Body of pancreas (tissue), 4 donors: ENCODE measurements at regions not wholly inside any gene's neighbourhood (a gene's known extent, or its start where the extent isn't known, plus 50 kb on each side); places are given as distances from the start of the nearest gene placed in this dataset.

ENCODE experiments used
- ATAC-seq: fragments of 150-250 bp; one replicate; pipeline ENCODE4 v1.9.1; 2016
- DNase-seq, 4 donors: peaks; one replicate each; pipeline ENCODE4 v3.0.0-alpha.2; 2019
- H3K27ac ChIP-seq, 4 donors: fragments of 200-600 bp; sonication (generic); 1 replicate in 3 of 4; 2 replicates in 1 of 4; pipeline versions ENCODE4 v1.5.1 to v1.6.1; 2016 to 2019; ENCODE audit warnings: mild to moderate bottlenecking in 1 of 4, mixed read lengths in 1 of 4, moderate library complexity in 1 of 4
- H3K27me3 ChIP-seq, 2 donors: fragments of 200-600 bp; sonication (generic); one replicate each; pipeline ENCODE4 v1.6.0; 2016; ENCODE audit warnings: mild to moderate bottlenecking in 1 of 2
- H3K36me3 ChIP-seq, 2 donors: fragments of 200-600 bp; sonication (generic); replicated peaks in 1 of 2; 2 replicates each; pipeline ENCODE4 v1.5.1; 2016; ENCODE audit warnings: low read depth in 2 of 2; ENCODE audit not compliant: insufficient read depth in 1 of 2
- H3K4me1 ChIP-seq: fragments of 200-600 bp; sonication (generic); one replicate; pipeline ENCODE4 v1.6.0; 2016
- H3K4me3 ChIP-seq, 2 donors: fragments of 200-600 bp; sonication (generic); 1 replicate in 1 of 2; 2 replicates in 1 of 2; pipeline ENCODE4 v1.5.1; 2016 to 2019
- H3K9me3 ChIP-seq, 3 donors: fragments of 200-600 bp; sonication (generic); 1 replicate in 2 of 3; 2 replicates in 1 of 3; pipeline ENCODE4 v1.5.1; 2016
- POLR2A ChIP-seq, 3 donors: fragments of 450-650 bp; IDR thresholded peaks; one replicate each; pipeline ENCODE4 v1.6.1; 2016; ENCODE audit warnings: antibody characterized with exemption in 3 of 3, mild to moderate bottlenecking in 2 of 3
- WGBS, 2 donors: methylation state at CpG; one replicate each; pipeline ENCODE4 v1.1.5; 2017; 5-methylcytosine and 5-hydroxymethylcytosine counted together
- intact Hi-C: fragments of 100-400 bp; cut with DNase I; formaldehyde crosslinking; loops from one replicate; pipeline ENCODE4 v1.15.1; 2023
- TF ChIP-seq, protein P1 (sequence below), 7 experiments: fragments of 450-650 bp in 4 of 7; fragments of 200-600 bp in 3 of 7; sonication (generic) in 3 of 7; IDR thresholded peaks; one replicate each; pipeline ENCODE4 v1.5.1; 2016 to 2019; ENCODE audit warnings: antibody characterized with exemption in 7 of 7

DNA sequence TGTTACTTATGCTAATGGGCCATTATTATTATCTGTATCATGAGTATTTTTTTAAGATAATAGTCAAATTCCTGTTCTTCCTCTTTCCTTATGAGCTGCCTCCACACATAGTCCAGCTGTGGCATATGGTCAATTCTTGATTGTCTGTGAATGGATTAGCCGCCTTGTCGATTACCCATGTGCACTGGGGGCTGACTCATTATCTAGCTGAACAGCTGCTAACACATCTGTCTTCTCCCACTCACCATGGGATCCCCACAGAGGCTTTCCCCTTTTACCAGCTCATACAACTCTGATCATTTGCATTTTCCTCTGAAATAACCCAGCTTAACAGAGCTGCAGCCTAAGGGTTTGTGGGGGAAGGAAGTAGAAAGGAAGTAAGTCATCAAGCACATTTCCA lies 915.0 kb downstream of the CDH11 start:
- H3K27ac ChIP-seq, result no peak overlapping the region
- no peak overlapping the region for H3K4me3 ChIP-seq
- DNase-seq, result no peak
- no peaks in the 10 kb centered on the region for H3K36me3 ChIP-seq
- H3K4me1 ChIP-seq, result no peaks in the 10 kb centered on the region
- H3K9me3 ChIP-seq, result no peaks in the 10 kb centered on the region
- no peaks in the 10 kb centered on the region for H3K27me3 ChIP-seq
- intact Hi-C loops, result no loop called here
- TF ChIP-seq, protein P1, sequence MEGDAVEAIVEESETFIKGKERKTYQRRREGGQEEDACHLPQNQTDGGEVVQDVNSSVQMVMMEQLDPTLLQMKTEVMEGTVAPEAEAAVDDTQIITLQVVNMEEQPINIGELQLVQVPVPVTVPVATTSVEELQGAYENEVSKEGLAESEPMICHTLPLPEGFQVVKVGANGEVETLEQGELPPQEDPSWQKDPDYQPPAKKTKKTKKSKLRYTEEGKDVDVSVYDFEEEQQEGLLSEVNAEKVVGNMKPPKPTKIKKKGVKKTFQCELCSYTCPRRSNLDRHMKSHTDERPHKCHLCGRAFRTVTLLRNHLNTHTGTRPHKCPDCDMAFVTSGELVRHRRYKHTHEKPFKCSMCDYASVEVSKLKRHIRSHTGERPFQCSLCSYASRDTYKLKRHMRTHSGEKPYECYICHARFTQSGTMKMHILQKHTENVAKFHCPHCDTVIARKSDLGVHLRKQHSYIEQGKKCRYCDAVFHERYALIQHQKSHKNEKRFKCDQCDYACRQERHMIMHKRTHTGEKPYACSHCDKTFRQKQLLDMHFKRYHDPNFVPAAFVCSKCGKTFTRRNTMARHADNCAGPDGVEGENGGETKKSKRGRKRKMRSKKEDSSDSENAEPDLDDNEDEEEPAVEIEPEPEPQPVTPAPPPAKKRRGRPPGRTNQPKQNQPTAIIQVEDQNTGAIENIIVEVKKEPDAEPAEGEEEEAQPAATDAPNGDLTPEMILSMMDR (IDR thresholded peaks at IDR 0.05), result no peak
- TF ChIP-seq POLR2A (IDR thresholded peaks at IDR 0.05), result no peak
- 58 to 63% methylated on average over 2 of the region's 2 CpGs for WGBS, 2 donors
- no peak for ATAC-seq

DNA sequence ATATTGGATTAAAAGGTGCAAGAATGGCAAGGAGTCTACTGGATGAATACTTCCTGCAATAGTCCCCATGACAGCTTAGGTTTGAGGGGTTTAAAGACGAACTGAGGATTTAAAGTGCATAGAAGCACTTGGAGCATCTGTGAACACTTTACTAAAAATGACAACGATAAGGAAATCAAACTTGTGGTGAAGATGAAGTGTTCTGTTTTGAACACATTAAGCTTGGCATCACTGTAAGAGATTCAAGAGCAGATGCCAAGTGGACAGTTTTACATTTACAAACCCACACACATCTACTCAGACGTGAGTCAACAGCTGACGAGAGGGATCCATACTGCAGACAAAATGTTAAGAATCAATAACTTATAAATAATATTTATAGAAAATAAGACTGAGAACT lies 918.7 kb downstream of the CDH11 start:
- no peaks in the 10 kb centered on the region for H3K36me3 ChIP-seq
- intact Hi-C loops, result no loop called here
- TF ChIP-seq POLR2A (IDR thresholded peaks at IDR 0.05), result no peak
- TF ChIP-seq, protein P1 (IDR thresholded peaks at IDR 0.05), result no peak
- ATAC-seq (no peak), DNase-seq (no peak)
- WGBS, 2 donors, result 47 to 65% methylated on average over 4 of the region's 4 CpGs
- H3K9me3 ChIP-seq, result no peaks in the 10 kb centered on the region
- no peak overlapping the region for H3K4me3 ChIP-seq
- H3K27me3 ChIP-seq, result no peaks in the 10 kb centered on the region
- H3K4me1 ChIP-seq, result no peaks in the 10 kb centered on the region
- no peak overlapping the region for H3K27ac ChIP-seq

DNA sequence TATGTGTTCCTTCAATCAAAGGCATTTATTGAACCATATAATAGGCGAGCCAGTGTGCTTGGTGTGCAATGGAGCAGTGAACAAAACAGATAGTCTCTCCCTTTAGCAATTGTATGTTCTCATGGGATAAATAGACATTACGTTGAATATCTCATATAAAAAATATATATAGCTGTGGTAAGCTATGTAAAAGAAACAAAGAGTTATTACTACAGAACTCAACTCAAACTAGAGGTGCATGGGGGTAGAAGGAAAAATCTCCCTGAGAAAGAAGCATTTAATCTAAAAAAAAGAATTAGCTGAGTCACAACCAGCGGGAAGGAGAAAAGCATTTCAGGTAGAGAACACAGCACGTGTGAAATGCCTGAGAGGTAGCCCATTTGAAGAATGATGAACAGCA lies 919.3 kb downstream of the CDH11 start:
- Histone ChIP-seq H3K27ac (no peak overlapping the region), H3K36me3 (no peaks in the 10 kb centered on the region), H3K9me3 (no peaks in the 10 kb centered on the region), H3K4me3 (no peak overlapping the region), H3K27me3 (no peaks in the 10 kb centered on the region), H3K4me1 (no peaks in the 10 kb centered on the region)
- no peak for DNase-seq
- TF ChIP-seq, protein P1 (IDR thresholded peaks at IDR 0.05), result no peak
- no peak for ATAC-seq
- WGBS, 2 donors, result 44 to 48% methylated on average over 4 of the region's 4 CpGs
- intact Hi-C loops, result no loop called here

DNA sequence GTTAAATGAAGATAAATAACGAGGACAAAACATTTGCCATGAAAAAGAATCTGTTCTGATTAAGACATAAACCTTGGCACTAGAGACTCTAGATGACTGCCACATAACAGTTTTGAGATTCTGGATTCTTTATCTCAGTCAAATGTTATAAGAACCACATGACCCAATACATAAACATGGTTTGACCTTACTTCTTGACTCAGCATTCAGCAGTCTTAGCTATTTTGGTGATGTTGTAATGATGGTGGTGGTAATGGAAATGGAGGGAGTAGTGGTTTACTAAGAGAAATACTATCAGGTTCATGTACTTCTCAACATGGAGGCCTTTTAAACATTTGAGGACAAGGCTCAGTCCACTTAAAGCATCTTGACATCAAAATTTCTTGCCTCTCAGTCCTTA lies 925.4 kb downstream of the CDH11 start:
- no peaks in the 10 kb centered on the region for H3K27me3 ChIP-seq
- TF ChIP-seq POLR2A (IDR thresholded peaks at IDR 0.05), result no peak
- TF ChIP-seq, protein P1 (IDR thresholded peaks at IDR 0.05), result no peak
- intact Hi-C loops, result no loop called here
- no peaks in the 10 kb centered on the region for H3K4me1 ChIP-seq
- H3K27ac ChIP-seq, result no peak overlapping the region
- ATAC-seq, result no peak
- H3K36me3 ChIP-seq, result no peaks in the 10 kb centered on the region
- WGBS, 2 donors, result 17 to 35% methylated on average over 1 of the region's 1 CpG
- H3K4me3 ChIP-seq, result no peak overlapping the region
- no peak for DNase-seq
- no peaks in the 10 kb centered on the region for H3K9me3 ChIP-seq

DNA sequence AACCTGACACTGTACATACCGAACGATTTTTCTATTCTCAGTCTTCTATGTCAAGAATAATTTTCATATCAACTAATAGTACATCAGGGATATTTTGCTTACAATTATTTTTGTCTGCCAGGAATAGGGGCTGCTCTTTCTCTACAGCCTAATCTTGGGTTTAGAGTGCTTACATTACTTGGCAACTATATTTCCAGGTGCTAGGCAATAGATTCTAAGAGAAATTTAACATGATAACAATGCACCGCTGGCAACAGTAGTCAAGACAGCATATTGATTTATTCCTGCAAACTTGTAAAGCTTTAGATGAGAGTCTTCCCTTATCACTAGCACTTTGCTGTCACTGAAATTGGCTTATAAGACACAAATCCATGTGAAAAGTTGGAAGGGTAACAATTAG lies 935.9 kb downstream of the CDH11 start:
- DNase-seq, result no peak
- H3K4me1 ChIP-seq, result no peaks in the 10 kb centered on the region
- 52 to 58% methylated on average over 3 of the region's 3 CpGs for WGBS, 2 donors

More for the DNA sequence above, 935.9 kb downstream of the CDH11 start:
- no peak for TF ChIP-seq POLR2A (IDR thresholded peaks at IDR 0.05)
- TF ChIP-seq, protein P1 (IDR thresholded peaks at IDR 0.05), result no peak
- Histone ChIP-seq H3K4me3 (no peak overlapping the region), H3K36me3 (no peaks in the 10 kb centered on the region), H3K27me3 (no peaks in the 10 kb centered on the region), H3K9me3 (no peaks in the 10 kb centered on the region), H3K27ac (no peak overlapping the region)
- intact Hi-C loops, result no loop called here
- no peak for ATAC-seq
